HepG2 (cell line): ENCODE measurements at regions not wholly inside any gene's neighbourhood (a gene's known extent, or its start where the extent isn't known, plus 50 kb on each side); places are given as distances from the start of the nearest gene placed in this dataset.

ENCODE experiments used
- ATAC-seq: fragments of 200-7000 bp; cut with Tn5 transposase; 3 replicates; pipeline ENCODE4 v1.9.1; 2020; ENCODE audit warnings: mild to moderate bottlenecking, moderate library complexity
- BruUV-seq: library from RNA; stranded (reverse); fragments of 400-500 nt; replicated peaks from 2 replicates; lab custom pipeline; 2021; lab: Mats Ljungman, UMichigan
- CTCF ChIA-PET: fragments of 300-600 bp; formaldehyde crosslinking; extraction: SDS; loops from one replicate; lab custom pipeline; 2021; ENCODE audit warnings: low total read pairs, inconsistent platforms, low intra/inter-chr PET ratio; lab: Yijun Ruan, JAX
- POLR2A ChIA-PET: fragments of 350-600 bp; sonication (Branson Sonifier 250); formaldehyde crosslinking; loops from one replicate; lab custom pipeline; 2020; ENCODE audit warnings: antibody characterized with exemption, inconsistent platforms; lab: Yijun Ruan, JAX
- DNase-seq: peaks from one replicate; pipeline ENCODE4 v3.0.0-alpha.2; 2015; ENCODE audit warnings: low spot score
- FAIRE-seq: peaks from 3 replicates; lab custom pipeline; 2011; peaks lifted over from hg19 to GRCh38; lab: Jason Lieb, UNC
- H2AFZ ChIP-seq: one replicate; pipeline ENCODE4 v1.6.1; 2011; ENCODE audit warnings: low read length, inconsistent platforms
- H3K27ac ChIP-seq: fragments of 300-600 bp; 3 replicates; pipeline ENCODE4 v1.8.0; 2011; ENCODE audit warnings: mixed run types, mild to moderate bottlenecking, mixed read lengths, low read length, inconsistent platforms; ENCODE audit not compliant: insufficient read depth; ENCODE audit errors: extremely low read length
- H3K27me3 ChIP-seq, 2 experiments: fragments of 200-600 bp in 1 of 2; 2 replicates in 1 of 2; 3 replicates in 1 of 2; pipeline versions ENCODE4 v1.6.0 to v1.8.0; 2011; ENCODE audit warnings: low read length in 2 of 2, mild to moderate bottlenecking in 2 of 2, moderate library complexity in 2 of 2, inconsistent platforms in 1 of 2; ENCODE audit not compliant: insufficient read depth in 2 of 2, control insufficient read depth in 1 of 2
- H3K36me3 ChIP-seq, 2 experiments: fragments of 200-600 bp in 1 of 2; replicated peaks in 1 of 2; 2 replicates in 1 of 2; 3 replicates in 1 of 2; pipeline versions ENCODE4 v1.5.1 to v1.8.0; 2011; ENCODE audit warnings: low read length in 2 of 2, inconsistent platforms in 1 of 2; ENCODE audit not compliant: insufficient read depth in 2 of 2, control insufficient read depth in 1 of 2
- H3K4me1 ChIP-seq: 2 replicates; pipeline ENCODE4 v1.5.1; 2012; ENCODE audit warnings: low read length, inconsistent platforms; ENCODE audit not compliant: insufficient read depth
- H3K4me2 ChIP-seq: 2 replicates; pipeline ENCODE4 v1.6.0; 2011; ENCODE audit warnings: low read depth, low read length, inconsistent platforms
- H3K4me3 ChIP-seq, 3 experiments: fragments of 200-600 bp in 1 of 3; sonication (generic), shearing (Covaris generic) in 1 of 3; replicated peaks in 1 of 3; 2 replicates each; pipeline ENCODE4 v1.5.1; 2011 to 2016; ENCODE audit warnings: low read length in 3 of 3, inconsistent platforms in 2 of 3, low read depth in 2 of 3, mild to moderate bottlenecking in 2 of 3, control low read depth in 1 of 3, mixed read lengths in 1 of 3; ENCODE audit not compliant: insufficient read depth in 1 of 3
- H3K79me2 ChIP-seq: one replicate; pipeline ENCODE4 v1.6.1; 2011; ENCODE audit warnings: low read length, inconsistent platforms; ENCODE audit not compliant: insufficient read depth
- H3K9ac ChIP-seq: 2 replicates; pipeline ENCODE4 v1.6.0; 2011; ENCODE audit warnings: mild to moderate bottlenecking, low read depth, low read length, inconsistent platforms; ENCODE audit not compliant: insufficient read depth
- H3K9me3 ChIP-seq: 2 replicates; pipeline ENCODE4 v1.5.1; 2012; ENCODE audit warnings: mild to moderate bottlenecking, low read length
- H4K20me1 ChIP-seq: 2 replicates; pipeline ENCODE4 v1.6.0; 2011; ENCODE audit warnings: inconsistent platforms, mild to moderate bottlenecking, low read length, moderate library complexity; ENCODE audit not compliant: insufficient read depth
- FOSL1 ChIP-seq: sonication (generic); formaldehyde crosslinking; IDR thresholded peaks from 2 replicates; pipeline ENCODE4 v1.9.0; 2021; ENCODE audit warnings: missing genetic modification reagents, borderline replicate concordance
- IRF2 ChIP-seq: IDR thresholded peaks from 2 replicates; pipeline ENCODE4 v1.6.1; 2018; ENCODE audit warnings: missing genetic modification reagents, missing compliant biosample characterization
- KAT2B ChIP-seq: fragments of 150-350 bp; IDR thresholded peaks from 2 replicates; pipeline ENCODE4 v1.6.1; 2014; ENCODE audit warnings: low read depth, low read length, borderline replicate concordance
- KLF9 ChIP-seq: IDR thresholded peaks from 2 replicates; pipeline ENCODE4 v1.6.1; 2016; ENCODE audit warnings: low read depth
- MIER2 ChIP-seq: IDR thresholded peaks from 2 replicates; pipeline ENCODE4 v1.6.1; 2016; ENCODE audit warnings: missing biosample characterization, missing genetic modification reagents
- MTA1 ChIP-seq: sonication (generic); formaldehyde crosslinking; IDR thresholded peaks from 2 replicates; pipeline ENCODE4 v1.4.0; 2020; ENCODE audit warnings: missing genetic modification reagents, mild to moderate bottlenecking, borderline replicate concordance
- NBN ChIP-seq: fragments of 450-650 bp; conservative IDR thresholded peaks from 2 replicates; pipeline ENCODE4 v1.6.1; 2017
- NFIB ChIP-seq: sonication (generic); formaldehyde crosslinking; IDR thresholded peaks from 2 replicates; pipeline ENCODE4 v1.9.0; 2021; ENCODE audit warnings: missing genetic modification reagents, mild to moderate bottlenecking, borderline replicate concordance
- NKX3-1 ChIP-seq: sonication (generic); formaldehyde crosslinking; IDR thresholded peaks from 2 replicates; pipeline ENCODE4 v1.5.0; 2020; ENCODE audit warnings: missing genetic modification reagents
- POLR2G ChIP-seq: fragments of 200-400 bp; formaldehyde crosslinking; IDR thresholded peaks from 2 replicates; pipeline ENCODE4 v1.6.1; 2018; ENCODE audit warnings: mild to moderate bottlenecking, low read depth, low read length, moderate library complexity
- SALL2 ChIP-seq: sonication (generic); formaldehyde crosslinking; IDR thresholded peaks from 2 replicates; pipeline ENCODE4 v1.8.1; 2023; ENCODE audit warnings: mild to moderate bottlenecking, missing genetic modification reagents, inconsistent platforms
- ZNF20 ChIP-seq: sonication (generic); formaldehyde crosslinking; IDR thresholded peaks from 2 replicates; pipeline ENCODE4 v1.4.0; 2020; ENCODE audit warnings: mild to moderate bottlenecking, moderate library complexity, missing genetic modification reagents
- ZNF292 ChIP-seq: sonication (generic); formaldehyde crosslinking; IDR thresholded peaks from 2 replicates; pipeline ENCODE4 v1.8.1; 2022; ENCODE audit warnings: mild to moderate bottlenecking, low read depth, missing genetic modification reagents, borderline replicate concordance
- ZNF737 ChIP-seq: sonication (generic); formaldehyde crosslinking; IDR thresholded peaks from 2 replicates; pipeline ENCODE4 v1.5.0; 2020; ENCODE audit warnings: missing genetic modification reagents, mild to moderate bottlenecking, borderline replicate concordance
- ZNF792 ChIP-seq: IDR thresholded peaks from 2 replicates; pipeline ENCODE4 v1.6.1; 2016
- WGBS: methylation state at CpG from one replicate; pipeline ENCODE4 v1.1.6; 2017; ENCODE audit warnings: low lambda C conversion rate; 5-methylcytosine and 5-hydroxymethylcytosine counted together
- in situ Hi-C: cut with HindIII; loops from 2 replicates; pipeline ENCODE4 v1.10.0; 2017; ENCODE audit warnings: low pct_unique_long_range_greater_than_20kb; ENCODE audit not compliant: extremely low pct_ligation_motif_present
- intact Hi-C: fragments of 100-400 bp; cut with micrococcal nuclease; formaldehyde crosslinking; loops from one replicate; pipeline ENCODE4 v1.10.0; 2022; ENCODE audit not compliant: unreplicated experiment
- TF ChIP-seq, protein P1 (sequence below): sonication (generic); formaldehyde crosslinking; IDR thresholded peaks from 2 replicates; pipeline ENCODE4 v1.4.0; 2020; ENCODE audit warnings: mild to moderate bottlenecking, missing genetic modification reagents
- TF ChIP-seq, protein P2 (sequence below): sonication (generic); formaldehyde crosslinking; IDR thresholded peaks from 2 replicates; pipeline ENCODE4 v1.4.0; 2020; ENCODE audit warnings: missing genetic modification reagents, borderline replicate concordance

DNA sequence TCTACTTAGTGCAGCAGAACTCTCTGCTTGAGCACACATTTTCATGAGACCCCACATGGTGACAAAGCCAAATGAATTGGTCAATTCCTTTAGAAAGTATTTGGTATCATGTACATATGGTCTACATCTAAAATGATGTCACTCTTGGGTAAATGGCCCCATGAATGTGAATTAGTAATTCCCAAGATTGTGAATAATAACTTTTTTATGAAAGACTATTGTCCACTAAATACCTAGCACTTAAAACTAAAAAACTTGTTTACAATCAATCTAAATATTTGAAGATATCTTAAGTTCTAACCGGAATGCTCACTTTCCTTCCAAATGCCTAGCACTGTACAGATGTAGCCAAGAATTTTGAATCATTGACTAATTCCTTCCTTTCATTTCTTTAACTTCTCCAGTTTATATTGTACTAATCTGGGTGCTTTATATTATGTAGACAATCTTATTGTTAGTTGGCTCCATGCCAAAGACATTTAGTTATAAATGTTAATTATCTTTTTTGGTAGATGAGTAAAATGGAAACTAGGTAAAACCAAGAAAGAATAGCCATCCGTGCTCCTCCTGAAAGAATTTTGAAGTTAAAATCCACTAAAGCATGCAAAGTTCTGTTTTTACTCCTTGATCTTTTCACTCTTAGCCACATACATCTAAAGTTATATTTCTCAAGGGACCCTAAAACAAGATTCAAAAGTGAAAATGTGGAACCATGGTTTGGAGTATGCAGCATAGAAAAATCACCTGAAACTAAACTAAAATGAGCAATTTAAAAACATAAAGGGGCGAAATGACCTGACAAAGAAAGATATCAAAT, 145.0 kb upstream of the ARHGAP20 start:
- under 1% methylated on average over 3 of the region's 3 CpGs for WGBS
- no peak overlapping the region for H3K4me2 ChIP-seq
- TF ChIP-seq, protein P1, sequence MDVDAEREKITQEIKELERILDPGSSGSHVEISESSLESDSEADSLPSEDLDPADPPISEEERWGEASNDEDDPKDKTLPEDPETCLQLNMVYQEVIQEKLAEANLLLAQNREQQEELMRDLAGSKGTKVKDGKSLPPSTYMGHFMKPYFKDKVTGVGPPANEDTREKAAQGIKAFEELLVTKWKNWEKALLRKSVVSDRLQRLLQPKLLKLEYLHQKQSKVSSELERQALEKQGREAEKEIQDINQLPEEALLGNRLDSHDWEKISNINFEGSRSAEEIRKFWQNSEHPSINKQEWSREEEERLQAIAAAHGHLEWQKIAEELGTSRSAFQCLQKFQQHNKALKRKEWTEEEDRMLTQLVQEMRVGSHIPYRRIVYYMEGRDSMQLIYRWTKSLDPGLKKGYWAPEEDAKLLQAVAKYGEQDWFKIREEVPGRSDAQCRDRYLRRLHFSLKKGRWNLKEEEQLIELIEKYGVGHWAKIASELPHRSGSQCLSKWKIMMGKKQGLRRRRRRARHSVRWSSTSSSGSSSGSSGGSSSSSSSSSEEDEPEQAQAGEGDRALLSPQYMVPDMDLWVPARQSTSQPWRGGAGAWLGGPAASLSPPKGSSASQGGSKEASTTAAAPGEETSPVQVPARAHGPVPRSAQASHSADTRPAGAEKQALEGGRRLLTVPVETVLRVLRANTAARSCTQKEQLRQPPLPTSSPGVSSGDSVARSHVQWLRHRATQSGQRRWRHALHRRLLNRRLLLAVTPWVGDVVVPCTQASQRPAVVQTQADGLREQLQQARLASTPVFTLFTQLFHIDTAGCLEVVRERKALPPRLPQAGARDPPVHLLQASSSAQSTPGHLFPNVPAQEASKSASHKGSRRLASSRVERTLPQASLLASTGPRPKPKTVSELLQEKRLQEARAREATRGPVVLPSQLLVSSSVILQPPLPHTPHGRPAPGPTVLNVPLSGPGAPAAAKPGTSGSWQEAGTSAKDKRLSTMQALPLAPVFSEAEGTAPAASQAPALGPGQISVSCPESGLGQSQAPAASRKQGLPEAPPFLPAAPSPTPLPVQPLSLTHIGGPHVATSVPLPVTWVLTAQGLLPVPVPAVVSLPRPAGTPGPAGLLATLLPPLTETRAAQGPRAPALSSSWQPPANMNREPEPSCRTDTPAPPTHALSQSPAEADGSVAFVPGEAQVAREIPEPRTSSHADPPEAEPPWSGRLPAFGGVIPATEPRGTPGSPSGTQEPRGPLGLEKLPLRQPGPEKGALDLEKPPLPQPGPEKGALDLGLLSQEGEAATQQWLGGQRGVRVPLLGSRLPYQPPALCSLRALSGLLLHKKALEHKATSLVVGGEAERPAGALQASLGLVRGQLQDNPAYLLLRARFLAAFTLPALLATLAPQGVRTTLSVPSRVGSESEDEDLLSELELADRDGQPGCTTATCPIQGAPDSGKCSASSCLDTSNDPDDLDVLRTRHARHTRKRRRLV (CRISPR knock-in tag) = no peak
- TF ChIP-seq ZNF292 (no peak), ZNF737 (CRISPR knock-in tag) (no peak), NBN (no peak), SALL2 (CRISPR knock-in tag) (no peak), ZNF20 (CRISPR knock-in tag) (no peak), POLR2G (no peak), MTA1 (CRISPR knock-in tag) (no peak), MIER2 (CRISPR knock-in tag) (no peak), ZNF792 (CRISPR knock-in tag) (no peak), FOSL1 (no peak), NKX3-1 (CRISPR knock-in tag) (no peak), KLF9 (CRISPR knock-in tag) (no peak), KAT2B (no peak), NFIB (no peak), IRF2 (CRISPR knock-in tag) (no peak)
- TF ChIP-seq, protein P2, sequence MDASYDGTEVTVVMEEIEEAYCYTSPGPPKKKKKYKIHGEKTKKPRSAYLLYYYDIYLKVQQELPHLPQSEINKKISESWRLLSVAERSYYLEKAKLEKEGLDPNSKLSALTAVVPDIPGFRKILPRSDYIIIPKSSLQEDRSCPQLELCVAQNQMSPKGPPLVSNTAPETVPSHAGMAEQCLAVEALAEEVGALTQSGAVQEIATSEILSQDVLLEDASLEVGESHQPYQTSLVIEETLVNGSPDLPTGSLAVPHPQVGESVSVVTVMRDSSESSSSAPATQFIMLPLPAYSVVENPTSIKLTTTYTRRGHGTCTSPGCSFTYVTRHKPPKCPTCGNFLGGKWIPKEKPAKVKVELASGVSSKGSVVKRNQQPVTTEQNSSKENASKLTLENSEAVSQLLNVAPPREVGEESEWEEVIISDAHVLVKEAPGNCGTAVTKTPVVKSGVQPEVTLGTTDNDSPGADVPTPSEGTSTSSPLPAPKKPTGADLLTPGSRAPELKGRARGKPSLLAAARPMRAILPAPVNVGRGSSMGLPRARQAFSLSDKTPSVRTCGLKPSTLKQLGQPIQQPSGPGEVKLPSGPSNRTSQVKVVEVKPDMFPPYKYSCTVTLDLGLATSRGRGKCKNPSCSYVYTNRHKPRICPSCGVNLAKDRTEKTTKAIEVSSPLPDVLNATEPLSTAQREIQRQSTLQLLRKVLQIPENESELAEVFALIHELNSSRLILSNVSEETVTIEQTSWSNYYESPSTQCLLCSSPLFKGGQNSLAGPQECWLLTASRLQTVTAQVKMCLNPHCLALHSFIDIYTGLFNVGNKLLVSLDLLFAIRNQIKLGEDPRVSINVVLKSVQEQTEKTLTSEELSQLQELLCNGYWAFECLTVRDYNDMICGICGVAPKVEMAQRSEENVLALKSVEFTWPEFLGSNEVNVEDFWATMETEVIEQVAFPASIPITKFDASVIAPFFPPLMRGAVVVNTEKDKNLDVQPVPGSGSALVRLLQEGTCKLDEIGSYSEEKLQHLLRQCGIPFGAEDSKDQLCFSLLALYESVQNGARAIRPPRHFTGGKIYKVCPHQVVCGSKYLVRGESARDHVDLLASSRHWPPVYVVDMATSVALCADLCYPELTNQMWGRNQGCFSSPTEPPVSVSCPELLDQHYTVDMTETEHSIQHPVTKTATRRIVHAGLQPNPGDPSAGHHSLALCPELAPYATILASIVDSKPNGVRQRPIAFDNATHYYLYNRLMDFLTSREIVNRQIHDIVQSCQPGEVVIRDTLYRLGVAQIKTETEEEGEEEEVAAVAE (CRISPR knock-in tag) = no peak

More for the DNA sequence above, 145.0 kb upstream of the ARHGAP20 start:
- intact Hi-C loops (no loop called here), in situ Hi-C loops (no loop called here)
- Histone ChIP-seq H3K27ac (no peak overlapping the region), H4K20me1 (no peaks in the 10 kb centered on the region), H3K79me2 (no peaks in the 10 kb centered on the region), H3K9me3 (no peaks in the 10 kb centered on the region), H3K4me3 (no peak overlapping the region), H3K4me1 (no peaks in the 10 kb centered on the region), H3K27me3 (no peaks in the 10 kb centered on the region), H2AFZ (no peak overlapping the region), H3K9ac (no peak overlapping the region), H3K36me3 (no peaks in the 10 kb centered on the region)
- ATAC-seq (no peak), DNase-seq (no peak), FAIRE-seq (no peak)
- CTCF ChIA-PET = no interaction called here
- POLR2A ChIA-PET = no interaction called here
- no TSS peak for BruUV-seq
